CD8-positive, alpha-beta memory T cell (primary cell): ENCODE measurements at regions not wholly inside any gene's neighbourhood (a gene's known extent, or its start where the extent isn't known, plus 50 kb on each side); places are given as distances from the start of the nearest gene placed in this dataset.

Source experiments
- CTCF ChIA-PET: fragments of 350-600 bp; sonication (Branson Sonifier 250); formaldehyde crosslinking; loops from one replicate; lab custom pipeline; 2021; ENCODE audit warnings: antibody characterized with exemption; lab: Charles Lee
- POLR2A ChIA-PET: fragments of 350-600 bp; sonication (Branson Sonifier 250); formaldehyde crosslinking; loops from one replicate; lab custom pipeline; 2021; ENCODE audit warnings: antibody characterized with exemption; lab: Charles Lee
- DNase-seq, 5 donors: peaks; one replicate each; pipeline versions ENCODE4 v3.0.0 to v3.0.0-alpha.2; 2020 to 2022; ENCODE audit warnings: mixed read lengths in 1 of 5
- H3K27ac ChIP-seq: one replicate; pipeline ENCODE4 v1.7.0; 2013; ENCODE audit warnings: low read depth, mild to moderate bottlenecking, low read length, moderate library complexity
- H3K27me3 ChIP-seq: 2 replicates; pipeline ENCODE4 v1.7.0; 2013; ENCODE audit warnings: low read length, mild to moderate bottlenecking; ENCODE audit not compliant: insufficient read depth, poor library complexity, severe bottlenecking
- H3K36me3 ChIP-seq: 2 replicates; pipeline ENCODE4 v1.7.0; 2013; ENCODE audit warnings: mild to moderate bottlenecking, low read length, moderate library complexity; ENCODE audit not compliant: insufficient read depth
- H3K4me1 ChIP-seq: 2 replicates; pipeline ENCODE4 v1.7.0; 2013; ENCODE audit warnings: mild to moderate bottlenecking, low read length, moderate library complexity; ENCODE audit not compliant: insufficient read depth
- H3K4me3 ChIP-seq: 2 replicates; pipeline ENCODE4 v1.7.0; 2013; ENCODE audit warnings: mild to moderate bottlenecking, low read length
- H3K9me3 ChIP-seq: 2 replicates; pipeline ENCODE4 v1.7.0; 2013; ENCODE audit warnings: mild to moderate bottlenecking, low read length
- H3K27ac Mint-ChIP-seq, 8 donors: one replicate each; pipeline ENCODE4 v1.8.0; 2020 to 2021; ENCODE audit warnings: mixed read lengths in 8 of 8, mild to moderate bottlenecking in 6 of 8, inconsistent platforms in 3 of 8, moderate library complexity in 3 of 8
- H3K27me3 Mint-ChIP-seq, 2 donors: one replicate each; pipeline ENCODE4 v1.8.0; 2020 to 2021; ENCODE audit warnings: mixed read lengths in 2 of 2, mild to moderate bottlenecking in 1 of 2, moderate library complexity in 1 of 2
- H3K36me3 Mint-ChIP-seq, 3 donors: one replicate each; pipeline ENCODE4 v1.8.0; 2020 to 2021; ENCODE audit warnings: mixed read lengths in 3 of 3, inconsistent platforms in 1 of 3, mild to moderate bottlenecking in 1 of 3
- H3K4me1 Mint-ChIP-seq, 3 donors: one replicate each; pipeline ENCODE4 v1.8.0; 2020 to 2021; ENCODE audit warnings: mixed read lengths in 3 of 3, inconsistent platforms in 1 of 3, mild to moderate bottlenecking in 1 of 3
- H3K4me3 Mint-ChIP-seq, 7 donors: one replicate each; pipeline ENCODE4 v1.8.0; 2020 to 2021; ENCODE audit warnings: mixed read lengths in 7 of 7, mild to moderate bottlenecking in 6 of 7, moderate library complexity in 4 of 7, inconsistent platforms in 2 of 7
- H3K9me3 Mint-ChIP-seq, 5 donors: one replicate each; pipeline ENCODE4 v1.8.0; 2020 to 2022; ENCODE audit warnings: mixed read lengths in 5 of 5, mild to moderate bottlenecking in 3 of 5, moderate library complexity in 2 of 5, inconsistent platforms in 1 of 5

DNA sequence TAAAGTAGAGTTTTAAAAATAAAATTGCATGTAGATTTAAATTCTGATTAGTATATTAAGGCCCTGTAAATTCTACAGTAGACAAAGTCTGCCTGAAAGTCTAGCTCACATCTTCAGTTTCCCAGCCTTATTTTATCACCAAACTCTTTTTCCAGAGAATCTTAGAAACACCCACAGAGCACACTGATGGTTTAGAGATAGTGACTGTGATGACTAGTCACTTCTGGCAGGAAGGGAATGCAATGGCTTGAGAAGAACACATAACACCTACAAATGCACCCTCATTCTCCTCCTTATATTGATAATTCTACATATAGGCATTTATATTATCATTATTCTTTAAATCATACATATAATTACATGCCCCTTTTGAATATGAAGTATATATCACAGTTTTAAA lies 232.9 kb downstream of the ARAP2 start:
- no peaks in the 10 kb centered on the region for H3K27me3 ChIP-seq
- Mint-ChIP-seq H3K4me3 (no peak overlapping the region), H3K27me3 (no peaks in the 10 kb centered on the region), H3K36me3 (peaks cover 2 to 14% (median 2%) of the 10 kb centered on the region in 3 donors), H3K27ac (no peak overlapping the region), H3K4me1 (no peaks in the 10 kb centered on the region), H3K9me3 (peaks cover 0 to 3% (median 0%) of the 10 kb centered on the region in 5 donors)
- no peak for DNase-seq
- no peaks in the 10 kb centered on the region for H3K9me3 ChIP-seq
- no peaks in the 10 kb centered on the region for H3K36me3 ChIP-seq
- H3K4me1 ChIP-seq: no peaks in the 10 kb centered on the region
- H3K4me3 ChIP-seq: no peak overlapping the region
- ChIA-PET POLR2A (no interaction called here), CTCF (no interaction called here)
- no peak overlapping the region for H3K27ac ChIP-seq

DNA sequence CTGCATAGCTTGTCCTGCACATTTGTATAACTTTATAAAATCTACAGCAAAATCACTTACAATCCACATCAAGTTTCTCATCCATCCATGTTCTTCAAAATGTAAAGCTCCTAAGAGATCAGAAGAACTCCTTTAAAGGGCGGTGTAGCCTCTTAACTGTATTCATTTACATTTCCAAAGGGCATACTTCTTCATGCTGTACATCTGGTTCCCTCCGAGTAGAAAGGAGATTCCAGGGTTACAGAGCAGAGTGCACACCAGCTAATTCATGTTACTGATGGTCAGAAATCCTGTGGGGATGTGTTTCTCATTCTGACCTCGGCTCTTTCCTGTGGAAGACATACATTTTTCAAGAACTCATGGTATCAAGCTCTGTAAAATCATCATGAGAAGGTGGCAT lies 231.8 kb downstream of the ARAP2 start:
- POLR2A ChIA-PET: no interaction called here
- CTCF ChIA-PET: no interaction called here

DNA sequence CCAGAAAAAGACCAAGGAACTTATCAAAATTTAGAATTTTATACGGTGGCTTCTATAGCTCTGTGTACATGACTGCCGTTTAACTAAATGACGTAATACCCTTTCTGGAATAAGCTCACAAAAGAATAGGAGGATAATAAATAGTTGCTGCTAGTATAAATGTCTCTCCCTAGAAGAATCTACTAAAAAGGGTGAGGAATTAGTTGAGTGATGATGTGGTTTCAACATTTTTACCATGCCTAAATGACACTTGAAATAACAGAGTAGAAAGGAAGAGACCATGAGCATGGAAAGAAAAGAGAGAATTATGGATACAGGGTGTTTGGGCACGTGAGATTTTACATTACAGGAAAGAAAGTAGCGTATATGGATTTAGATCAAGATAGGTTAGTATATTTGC lies 231.1 kb downstream of the ARAP2 start:
- H3K4me1 ChIP-seq: no peaks in the 10 kb centered on the region
- H3K9me3 ChIP-seq: no peaks in the 10 kb centered on the region
- POLR2A ChIA-PET: no interaction called here
- H3K9me3 Mint-ChIP-seq: peaks cover 0 to 3% (median 0%) of the 10 kb centered on the region in 5 donors
- no peaks in the 10 kb centered on the region for H3K36me3 ChIP-seq
- no peak overlapping the region for H3K27ac Mint-ChIP-seq
- H3K4me3 ChIP-seq: no peak overlapping the region
- DNase-seq: no peak
- peaks cover 1 to 14% (median 2%) of the 10 kb centered on the region in 3 donors for H3K36me3 Mint-ChIP-seq
- H3K27me3 Mint-ChIP-seq: no peaks in the 10 kb centered on the region
- H3K4me3 Mint-ChIP-seq: no peak overlapping the region
- H3K4me1 Mint-ChIP-seq: no peaks in the 10 kb centered on the region
- H3K27ac ChIP-seq: no peak overlapping the region
- CTCF ChIA-PET: no interaction called here
- no peaks in the 10 kb centered on the region for H3K27me3 ChIP-seq

More for the DNA sequence above, 231.8 kb downstream of the ARAP2 start:
- no peak overlapping the region for H3K27ac Mint-ChIP-seq
- no peaks in the 10 kb centered on the region for H3K27me3 ChIP-seq
- H3K36me3 ChIP-seq: no peaks in the 10 kb centered on the region
- H3K4me3 ChIP-seq: no peak overlapping the region
- H3K4me1 Mint-ChIP-seq: no peaks in the 10 kb centered on the region
- H3K4me3 Mint-ChIP-seq: no peak overlapping the region
- H3K9me3 ChIP-seq: no peaks in the 10 kb centered on the region
- no peaks in the 10 kb centered on the region for H3K4me1 ChIP-seq
- peaks cover 0 to 3% (median 0%) of the 10 kb centered on the region in 5 donors for H3K9me3 Mint-ChIP-seq
- no peaks in the 10 kb centered on the region for H3K27me3 Mint-ChIP-seq
- H3K27ac ChIP-seq: no peak overlapping the region
- peaks cover 1 to 14% (median 2%) of the 10 kb centered on the region in 3 donors for H3K36me3 Mint-ChIP-seq
- DNase-seq: no peak
